ENCODE measurements at regions not wholly inside any gene's neighbourhood (a gene's known extent, or its start where the extent isn't known, plus 50 kb on each side); places are given as distances from the start of the nearest gene placed in this dataset.
"Not testable (repeated sequence)": the region's sequence is repeated elsewhere in the genome, so short reads cannot be mapped to it uniquely, and the experiment has no call there.

DNA sequence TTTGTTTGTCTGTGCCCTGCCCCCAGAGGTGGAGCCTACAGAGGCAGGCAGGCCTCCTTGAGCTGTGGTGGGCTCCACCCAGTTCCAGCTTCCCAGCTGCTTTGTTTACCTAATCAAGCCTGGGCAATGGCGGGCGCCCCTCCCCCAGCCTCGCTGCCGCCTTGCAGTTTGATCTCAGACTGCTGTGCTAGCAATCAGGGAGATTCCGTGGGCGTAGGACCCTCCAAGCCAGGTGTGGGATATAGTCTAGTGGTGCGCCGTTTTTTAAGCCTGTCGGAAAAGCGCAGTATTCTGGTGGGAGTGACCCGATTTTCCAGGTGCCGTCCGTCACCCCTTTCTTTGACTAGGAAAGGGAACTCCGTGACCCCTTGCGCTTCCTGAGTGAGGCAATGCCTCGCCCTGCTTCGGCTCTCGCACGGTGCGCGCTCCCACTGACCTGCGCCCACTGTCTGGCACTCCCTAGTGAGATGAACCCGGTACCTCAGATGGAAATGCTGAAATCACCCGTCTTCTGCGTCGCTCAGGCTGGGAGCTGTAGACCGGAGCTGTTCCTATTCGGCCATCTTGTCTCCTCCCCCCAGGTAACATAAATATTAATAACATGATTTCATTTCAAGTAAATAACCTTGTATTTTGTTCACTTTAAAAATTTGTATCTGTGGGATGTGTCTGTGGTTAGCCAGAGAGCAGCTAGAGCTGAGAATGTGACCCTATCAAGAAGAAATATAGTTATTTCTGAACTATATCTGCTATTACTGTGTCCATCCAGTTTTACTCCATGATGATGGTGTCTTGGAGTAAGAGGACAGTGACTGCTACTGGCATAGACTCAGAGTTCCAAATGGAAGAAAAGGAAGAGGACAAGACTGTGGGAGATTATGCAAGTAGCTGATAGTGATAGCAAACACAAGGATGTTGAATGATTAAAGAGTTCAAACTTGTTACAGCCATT, 305.1 kb upstream of the TCF4 start:
- TF ChIP-seq, protein P1, sequence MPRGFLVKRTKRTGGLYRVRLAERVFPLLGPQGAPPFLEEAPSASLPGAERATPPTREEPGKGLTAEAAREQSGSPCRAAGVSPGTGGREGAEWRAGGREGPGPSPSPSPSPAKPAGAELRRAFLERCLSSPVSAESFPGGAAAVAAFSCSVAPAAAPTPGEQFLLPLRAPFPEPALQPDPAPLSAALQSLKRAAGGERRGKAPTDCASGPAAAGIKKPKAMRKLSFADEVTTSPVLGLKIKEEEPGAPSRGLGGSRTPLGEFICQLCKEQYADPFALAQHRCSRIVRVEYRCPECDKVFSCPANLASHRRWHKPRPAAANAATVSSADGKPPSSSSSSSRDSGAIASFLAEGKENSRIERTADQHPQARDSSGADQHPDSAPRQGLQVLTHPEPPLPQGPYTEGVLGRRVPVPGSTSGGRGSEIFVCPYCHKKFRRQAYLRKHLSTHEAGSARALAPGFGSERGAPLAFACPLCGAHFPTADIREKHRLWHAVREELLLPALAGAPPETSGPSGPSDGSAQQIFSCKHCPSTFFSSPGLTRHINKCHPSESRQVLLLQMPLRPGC (tag by site-specific recombination; IDR thresholded peaks at IDR 0.05) = not testable (repeated sequence)
- TF ChIP-seq ZNF404 (tag by site-specific recombination; IDR thresholded peaks at IDR 0.05) = not testable (repeated sequence)
